WTC11 (cell line): ENCODE measurements at regions not wholly inside any gene's neighbourhood (a gene's known extent, or its start where the extent isn't known, plus 50 kb on each side); places are given as distances from the start of the nearest gene placed in this dataset.
A peak's percentile ranks its signal among the peaks of the same experiment; 100 is the strongest.

Experiments used
- ATAC-seq: fragments of 200-7000 bp; cut with Tn5 transposase; 2 replicates; pipeline ENCODE4 v1.10.0; 2021; ENCODE audit warnings: mild to moderate bottlenecking, moderate library complexity
- CTCF ChIA-PET: fragments of 300-600 bp; sonication (Branson Sonifier 250); formaldehyde crosslinking; loops from one replicate; lab custom pipeline; 2021; ENCODE audit warnings: antibody characterized with exemption; lab: Charles Lee
- POLR2A ChIA-PET: fragments of 350-600 bp; sonication (Branson Sonifier 250); formaldehyde crosslinking; loops from one replicate; lab custom pipeline; 2021; ENCODE audit warnings: antibody characterized with exemption; lab: Charles Lee
- DNase-seq: peaks from one replicate; pipeline ENCODE4 v3.0.0; 2021; ENCODE audit warnings: low spot score
- H3K27ac Mint-ChIP-seq: 2 replicates; pipeline ENCODE4 v1.8.0; 2021; ENCODE audit warnings: mixed read lengths
- H3K27me3 Mint-ChIP-seq: 2 replicates; pipeline ENCODE4 v1.8.0; 2021; ENCODE audit warnings: low read depth, mild to moderate bottlenecking, moderate library complexity, mixed read lengths
- H3K36me3 Mint-ChIP-seq: 2 replicates; pipeline ENCODE4 v1.8.0; 2021; ENCODE audit warnings: mixed read lengths
- H3K4me1 Mint-ChIP-seq: 2 replicates; pipeline ENCODE4 v1.8.0; 2022; ENCODE audit warnings: mixed read lengths
- H3K4me3 Mint-ChIP-seq: 2 replicates; pipeline ENCODE4 v1.8.0; 2021; ENCODE audit warnings: mild to moderate bottlenecking, moderate library complexity, mixed read lengths
- H3K9me3 Mint-ChIP-seq: 2 replicates; pipeline ENCODE4 v1.8.0; 2021; ENCODE audit warnings: mixed read lengths
- ARID4B ChIP-seq: sonication (generic); formaldehyde crosslinking; IDR thresholded peaks from 2 replicates; pipeline ENCODE4 v1.8.0; 2023; ENCODE audit warnings: missing genetic modification reagents, mild to moderate bottlenecking, borderline replicate concordance
- CREB1 ChIP-seq: sonication (generic); formaldehyde crosslinking; IDR thresholded peaks from 2 replicates; pipeline ENCODE4 v1.8.0; 2023; ENCODE audit warnings: mild to moderate bottlenecking, missing genetic modification reagents
- ELF4 ChIP-seq: sonication (generic); formaldehyde crosslinking; IDR thresholded peaks from 2 replicates; pipeline ENCODE4 v1.8.1; 2022; ENCODE audit warnings: low read depth, mild to moderate bottlenecking, moderate library complexity, missing genetic modification reagents
- FOXJ3 ChIP-seq: sonication (generic); formaldehyde crosslinking; IDR thresholded peaks from 2 replicates; pipeline ENCODE4 v1.9.0; 2021; ENCODE audit warnings: missing genetic modification reagents, mild to moderate bottlenecking, borderline replicate concordance
- GRHL2 ChIP-seq: fragments of 250-450 bp; sonication (Bioruptor Pico); IDR thresholded peaks from 2 replicates; pipeline ENCODE4 v1.8.0; 2022; ENCODE audit warnings: mild to moderate bottlenecking, moderate library complexity; ENCODE audit not compliant: insufficient replicate concordance, severe bottlenecking
- HMGA2 ChIP-seq: fragments of 250-450 bp; sonication (Bioruptor Pico); IDR thresholded peaks from 2 replicates; pipeline ENCODE4 v1.4.0; 2021; ENCODE audit warnings: mild to moderate bottlenecking, moderate library complexity
- NFYB ChIP-seq: sonication (generic); formaldehyde crosslinking; conservative IDR thresholded peaks from 2 replicates; pipeline ENCODE4 v1.8.0; 2022; ENCODE audit warnings: low read depth, missing genetic modification reagents
- SMAD3 ChIP-seq: sonication (generic); formaldehyde crosslinking; IDR thresholded peaks from 2 replicates; pipeline ENCODE4 v1.8.0; 2022; ENCODE audit warnings: missing genetic modification reagents, mild to moderate bottlenecking, borderline replicate concordance
- TP53 ChIP-seq: sonication (generic); formaldehyde crosslinking; IDR thresholded peaks from 2 replicates; pipeline ENCODE4 v1.8.1; 2023; ENCODE audit warnings: mild to moderate bottlenecking, missing genetic modification reagents
- USF1 ChIP-seq: sonication (generic); formaldehyde crosslinking; IDR thresholded peaks from 2 replicates; pipeline ENCODE4 v1.8.0; 2022; ENCODE audit warnings: mild to moderate bottlenecking, missing genetic modification reagents
- ZNF317 ChIP-seq: sonication (generic); formaldehyde crosslinking; IDR thresholded peaks from 2 replicates; pipeline ENCODE4 v1.8.1; 2023; ENCODE audit warnings: low read depth, mild to moderate bottlenecking, moderate library complexity, missing genetic modification reagents, borderline replicate concordance
- ZNF423 ChIP-seq: fragments of 250-450 bp; sonication (Bioruptor Pico); IDR thresholded peaks from 2 replicates; pipeline ENCODE4 v2.1.2; 2022; ENCODE audit warnings: mild to moderate bottlenecking, moderate library complexity
- TF ChIP-seq, protein P1 (sequence below): sonication (generic); formaldehyde crosslinking; IDR thresholded peaks from 2 replicates; pipeline ENCODE4 v1.8.0; 2023; ENCODE audit warnings: mild to moderate bottlenecking, missing genetic modification reagents
- TF ChIP-seq, protein P2 (sequence below): sonication (generic); formaldehyde crosslinking; conservative IDR thresholded peaks from 2 replicates; pipeline ENCODE4 v1.8.1; 2022; ENCODE audit warnings: mild to moderate bottlenecking, missing genetic modification reagents
- TF ChIP-seq, protein P3 (sequence below): sonication (generic); formaldehyde crosslinking; IDR thresholded peaks from 2 replicates; pipeline ENCODE4 v1.8.0; 2022; ENCODE audit warnings: mild to moderate bottlenecking, missing genetic modification reagents

GRCh38 chr2:8132879-8133278 lies 549.0 kb upstream of the ID2 start (continued):
- TF ChIP-seq USF1 (CRISPR knock-in tag) = no peak
- TF ChIP-seq SMAD3 = no peak
- TF ChIP-seq HMGA2 (CRISPR knock-in tag) = no peak
- TF ChIP-seq, all 79 proteins: peak for 0

DNA sequence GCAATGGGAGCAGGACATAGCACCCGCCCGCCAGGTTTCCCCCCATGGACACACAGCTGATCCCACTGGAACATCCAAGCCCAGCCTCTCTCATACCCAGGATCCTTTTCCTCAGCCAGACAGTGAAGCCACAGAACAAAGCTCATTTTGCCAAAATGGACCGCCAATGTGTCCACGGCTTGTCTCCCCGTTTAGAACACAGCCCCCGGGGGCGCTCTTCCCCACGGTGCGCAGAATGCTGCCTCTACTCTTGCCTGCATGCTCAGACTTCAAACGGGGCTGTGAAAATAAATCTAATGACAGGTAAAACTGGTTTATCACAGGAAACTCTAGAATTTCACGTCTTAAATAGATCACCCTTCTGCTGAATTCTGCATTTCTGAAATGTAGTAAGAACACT lies 548.5 kb upstream of the ID2 start:
- Mint-ChIP-seq H3K4me3 (no peak overlapping the region), H3K9me3 (no peaks in the 10 kb centered on the region), H3K27me3 (no peaks in the 10 kb centered on the region; the same call in 1 of the 2 replicates), H3K27ac (no peak overlapping the region), H3K36me3 (no peaks in the 10 kb centered on the region; the same call in 1 of the 2 replicates), H3K4me1 (peaks cover 22% of the 10 kb centered on the region)
- ATAC-seq = peak; percentile 43; the same call in 1 of the 2 replicates
- CTCF ChIA-PET = interaction anchor here (0.6 to 1.1 kb wide), 11 partner anchors 9 to 577 kb away, joined by 3 to 6 read pairs (median 3); no protein-coding TSS in a partner anchor
- POLR2A ChIA-PET = no interaction called here
- TF ChIP-seq GRHL2 (CRISPR knock-in tag) (no peak), CREB1 (CRISPR knock-in tag) (no peak), FOXJ3 (CRISPR knock-in tag) (no peak), ZNF423 (CRISPR knock-in tag) (no peak), TP53 (CRISPR knock-in tag) (no peak), NFYB (CRISPR knock-in tag) (no peak), ZNF317 (CRISPR knock-in tag) (no peak), ELF4 (CRISPR knock-in tag) (no peak), ARID4B (CRISPR knock-in tag) (no peak)
- TF ChIP-seq, protein P1, sequence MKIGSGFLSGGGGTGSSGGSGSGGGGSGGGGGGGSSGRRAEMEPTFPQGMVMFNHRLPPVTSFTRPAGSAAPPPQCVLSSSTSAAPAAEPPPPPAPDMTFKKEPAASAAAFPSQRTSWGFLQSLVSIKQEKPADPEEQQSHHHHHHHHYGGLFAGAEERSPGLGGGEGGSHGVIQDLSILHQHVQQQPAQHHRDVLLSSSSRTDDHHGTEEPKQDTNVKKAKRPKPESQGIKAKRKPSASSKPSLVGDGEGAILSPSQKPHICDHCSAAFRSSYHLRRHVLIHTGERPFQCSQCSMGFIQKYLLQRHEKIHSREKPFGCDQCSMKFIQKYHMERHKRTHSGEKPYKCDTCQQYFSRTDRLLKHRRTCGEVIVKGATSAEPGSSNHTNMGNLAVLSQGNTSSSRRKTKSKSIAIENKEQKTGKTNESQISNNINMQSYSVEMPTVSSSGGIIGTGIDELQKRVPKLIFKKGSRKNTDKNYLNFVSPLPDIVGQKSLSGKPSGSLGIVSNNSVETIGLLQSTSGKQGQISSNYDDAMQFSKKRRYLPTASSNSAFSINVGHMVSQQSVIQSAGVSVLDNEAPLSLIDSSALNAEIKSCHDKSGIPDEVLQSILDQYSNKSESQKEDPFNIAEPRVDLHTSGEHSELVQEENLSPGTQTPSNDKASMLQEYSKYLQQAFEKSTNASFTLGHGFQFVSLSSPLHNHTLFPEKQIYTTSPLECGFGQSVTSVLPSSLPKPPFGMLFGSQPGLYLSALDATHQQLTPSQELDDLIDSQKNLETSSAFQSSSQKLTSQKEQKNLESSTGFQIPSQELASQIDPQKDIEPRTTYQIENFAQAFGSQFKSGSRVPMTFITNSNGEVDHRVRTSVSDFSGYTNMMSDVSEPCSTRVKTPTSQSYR = no peak
- TF ChIP-seq, protein P2, sequence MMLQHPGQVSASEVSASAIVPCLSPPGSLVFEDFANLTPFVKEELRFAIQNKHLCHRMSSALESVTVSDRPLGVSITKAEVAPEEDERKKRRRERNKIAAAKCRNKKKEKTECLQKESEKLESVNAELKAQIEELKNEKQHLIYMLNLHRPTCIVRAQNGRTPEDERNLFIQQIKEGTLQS (CRISPR knock-in tag) = no peak
- TF ChIP-seq, protein P3, sequence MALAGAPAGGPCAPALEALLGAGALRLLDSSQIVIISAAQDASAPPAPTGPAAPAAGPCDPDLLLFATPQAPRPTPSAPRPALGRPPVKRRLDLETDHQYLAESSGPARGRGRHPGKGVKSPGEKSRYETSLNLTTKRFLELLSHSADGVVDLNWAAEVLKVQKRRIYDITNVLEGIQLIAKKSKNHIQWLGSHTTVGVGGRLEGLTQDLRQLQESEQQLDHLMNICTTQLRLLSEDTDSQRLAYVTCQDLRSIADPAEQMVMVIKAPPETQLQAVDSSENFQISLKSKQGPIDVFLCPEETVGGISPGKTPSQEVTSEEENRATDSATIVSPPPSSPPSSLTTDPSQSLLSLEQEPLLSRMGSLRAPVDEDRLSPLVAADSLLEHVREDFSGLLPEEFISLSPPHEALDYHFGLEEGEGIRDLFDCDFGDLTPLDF (CRISPR knock-in tag) = no peak
- peak; percentile 29 for DNase-seq
